Epithelial cell of proximal tubule (primary cell): ENCODE measurements at regions not wholly inside any gene's neighbourhood (a gene's known extent, or its start where the extent isn't known, plus 50 kb on each side); places are given as distances from the start of the nearest gene placed in this dataset.
"Not testable (repeated sequence)": the region's sequence is repeated elsewhere in the genome, so short reads cannot be mapped to it uniquely, and the experiment has no call there.

Experiments
- DNase-seq: peaks from one replicate; pipeline ENCODE4 v3.0.0-alpha.2; 2011; ENCODE audit warnings: low read depth
- H3K4me3 ChIP-seq: 2 replicates; pipeline ENCODE4 v1.5.1; 2011; ENCODE audit warnings: low read depth, mild to moderate bottlenecking, low read length
- CTCF ChIP-seq: conservative IDR thresholded peaks from 2 replicates; pipeline ENCODE4 v1.5.1; 2012; ENCODE audit warnings: low read depth, mild to moderate bottlenecking, low read length

GRCh38 chr1:112841825-112842224 lies 114.2 kb downstream of the SLC16A1 start:
- no peak for TF ChIP-seq CTCF
- H3K4me3 ChIP-seq, result no peak overlapping the region
- DNase-seq, result no peak

GRCh38 chr1:112840631-112841624 lies 115.1 kb downstream of the SLC16A1 start:
- no peak for TF ChIP-seq CTCF
- peak; percentile 25 for DNase-seq
- no peak overlapping the region for H3K4me3 ChIP-seq

- H3K4me3 ChIP-seq, result no peak overlapping the region
- DNase-seq, result no peak
- no peak for TF ChIP-seq CTCF
Measured at GRCh38 chr1:112836642-112837041, 119.4 kb downstream of the SLC16A1 start.

- TF ChIP-seq CTCF, result no peak
- H3K4me3 ChIP-seq, result no peak overlapping the region
- DNase-seq, result no peak
Measured at GRCh38 chr1:112833806-112834205, 118.7 kb upstream of the PPM1J start.

GRCh38 chr1:112832259-112832658 lies 117.1 kb upstream of the PPM1J start:
- not testable (repeated sequence) for DNase-seq, H3K4me3 ChIP-seq

GRCh38 chr1:112829691-112830090 lies 114.6 kb upstream of the PPM1J start:
- H3K4me3 ChIP-seq, DNase-seq: not testable (repeated sequence)

- H3K4me3 ChIP-seq, result no peak overlapping the region
- DNase-seq, result no peak
- TF ChIP-seq CTCF, result no peak
Measured at GRCh38 chr1:112828716-112829115, 113.6 kb upstream of the PPM1J start.

GRCh38 chr1:112827391-112827790 lies 112.3 kb upstream of the PPM1J start:
- not testable (repeated sequence) for H3K4me3 ChIP-seq, DNase-seq
